Upper lobe of right lung (tissue), 1 donor: ENCODE measurements at regions not wholly inside any gene's neighbourhood (a gene's known extent, or its start where the extent isn't known, plus 50 kb on each side); places are given as distances from the start of the nearest gene placed in this dataset.

Source experiments
- ATAC-seq: fragments of 200-7000 bp; cut with Tn5 transposase; one replicate; pipeline ENCODE4 v1.9.1; 2020; ENCODE audit warnings: mild to moderate bottlenecking, moderate library complexity
- DNase-seq: peaks from one replicate; pipeline ENCODE4 v3.0.0-alpha.2; 2020
- H3K27ac ChIP-seq: fragments of 200-600 bp; one replicate; pipeline ENCODE4 v1.8.0; 2022
- H3K27me3 ChIP-seq: fragments of 200-600 bp; one replicate; pipeline ENCODE4 v1.8.0; 2022; ENCODE audit warnings: mild to moderate bottlenecking
- H3K36me3 ChIP-seq: fragments of 200-600 bp; one replicate; pipeline ENCODE4 v1.8.0; 2022
- H3K4me1 ChIP-seq: fragments of 200-600 bp; one replicate; pipeline ENCODE4 v1.8.0; 2022
- H3K4me3 ChIP-seq: fragments of 200-600 bp; one replicate; pipeline ENCODE4 v1.8.0; 2022; ENCODE audit warnings: mild to moderate bottlenecking
- H3K9me3 ChIP-seq: fragments of 200-600 bp; one replicate; pipeline ENCODE4 v1.8.0; 2022
- CTCF ChIP-seq: fragments of 200-600 bp; IDR thresholded peaks from one replicate; pipeline ENCODE4 v1.8.0; 2022; ENCODE audit warnings: antibody characterized with exemption
- intact Hi-C: fragments of 100-400 bp; cut with DNase I; formaldehyde crosslinking; loops from one replicate; pipeline ENCODE4 v1.11.0; 2022
- donor health status: DM: no; HTN: yes; CAD: no; lungs with severe emphysema.

- H3K27ac ChIP-seq = no peak overlapping the region
- no peak for TF ChIP-seq CTCF
- no peak overlapping the region for H3K4me3 ChIP-seq
- no peak for DNase-seq
- H3K4me1 ChIP-seq = no peaks in the 10 kb centered on the region
- ATAC-seq = no peak
- H3K27me3 ChIP-seq = no peaks in the 10 kb centered on the region
- H3K36me3 ChIP-seq = no peaks in the 10 kb centered on the region
- intact Hi-C loops = no loop called here
- no peaks in the 10 kb centered on the region for H3K9me3 ChIP-seq
These were observed 50.1 kb upstream of the KCNH7 start for GRCh38 chr2:162888652-162889051.
